ENCODE measurements at regions not wholly inside any gene's neighbourhood (a gene's known extent, or its start where the extent isn't known, plus 50 kb on each side); places are given as distances from the start of the nearest gene placed in this dataset.

DNA sequence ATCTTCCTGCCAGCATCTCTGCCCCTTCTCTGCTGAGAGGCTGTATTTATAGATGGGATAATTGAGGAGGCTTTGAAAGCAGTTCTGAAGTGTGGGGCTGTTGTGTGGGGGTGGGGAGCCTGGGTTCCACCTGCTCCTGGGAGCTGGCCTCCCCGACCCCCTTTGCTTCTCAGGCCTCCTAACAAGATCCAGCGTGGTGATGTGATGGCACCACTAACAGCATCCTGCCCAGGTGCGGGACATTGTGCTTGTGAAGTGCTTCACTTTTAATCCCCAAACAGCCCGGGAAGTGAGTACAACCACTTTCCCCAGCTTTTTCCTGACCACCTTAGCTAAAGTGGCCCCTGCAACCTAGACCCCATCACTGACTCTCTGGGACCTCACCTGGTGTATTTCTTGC is 95.1 kb upstream of the NRXN3 start:
- DNase-seq: no peak

DNA sequence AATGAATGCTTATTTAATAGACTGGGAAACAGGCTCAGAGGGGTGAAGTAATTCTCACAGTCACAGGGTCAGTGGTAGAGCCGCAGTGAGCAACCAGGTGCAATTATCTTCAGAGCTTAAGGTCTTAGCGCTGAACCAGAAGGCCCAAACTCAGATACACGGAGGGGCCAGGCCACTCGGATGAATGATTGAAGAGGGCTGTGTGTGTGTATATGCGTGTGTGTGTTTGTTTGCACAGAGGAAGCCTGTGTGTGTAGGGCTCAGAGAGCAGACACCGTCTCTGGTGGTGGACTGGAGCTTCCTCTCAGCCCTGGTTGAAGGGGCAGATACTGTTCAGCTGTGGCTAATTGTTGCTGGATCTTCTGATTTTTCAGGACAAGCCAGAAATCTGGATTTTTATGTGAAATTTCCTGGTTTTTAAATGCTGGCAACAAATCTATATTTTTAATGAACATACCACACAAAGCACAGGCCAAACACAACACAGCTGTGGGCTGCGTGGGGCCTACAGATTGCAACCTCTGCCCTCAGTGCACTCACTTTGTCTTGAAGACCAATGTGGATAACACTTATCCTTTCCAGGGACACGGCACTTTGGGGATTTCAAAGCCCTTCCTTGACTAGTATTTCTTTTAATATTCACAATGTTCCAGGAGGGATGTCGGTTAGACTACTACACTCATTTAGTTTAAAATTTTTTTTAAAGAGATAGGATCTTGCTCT is 94.5 kb upstream of the NRXN3 start:
- DNase-seq: no peak

- no peak for DNase-seq
These were observed 88.9 kb upstream of the NRXN3 start for GRCh38 chr14:78081245-78081644.

- DNase-seq: no peak
These were observed 86.3 kb upstream of the NRXN3 start for GRCh38 chr14:78083837-78084236.

- DNase-seq: no peak
These were observed 83.8 kb upstream of the NRXN3 start for GRCh38 chr14:78086342-78086741.

DNA sequence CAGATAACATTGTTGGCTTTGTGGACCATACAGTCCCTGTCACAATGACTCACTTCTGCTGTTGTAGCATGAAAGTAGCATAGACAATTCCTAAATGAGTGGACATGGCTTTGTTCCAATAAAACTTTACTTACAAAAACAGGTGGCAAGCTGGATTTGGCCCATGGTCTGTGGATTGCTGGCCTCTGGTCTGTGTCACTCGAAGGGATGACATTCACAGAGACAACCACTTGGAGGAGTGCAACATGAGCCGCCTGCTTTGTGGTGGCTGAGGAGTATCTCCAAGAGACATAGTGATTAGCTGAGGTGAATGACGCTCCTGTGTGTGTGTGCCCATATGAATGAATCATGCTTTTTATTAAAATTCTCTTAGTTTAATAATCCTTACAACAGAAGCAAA is 81.3 kb upstream of the NRXN3 start:
- DNase-seq: no peak

- no peak for DNase-seq
These were observed 79.3 kb upstream of the NRXN3 start for GRCh38 chr14:78090864-78091263.

GRCh38 chr14:78091361-78091760 is 78.8 kb upstream of the NRXN3 start:
- DNase-seq: no peak

- no peak for DNase-seq
These were observed 78.1 kb upstream of the NRXN3 start for GRCh38 chr14:78092040-78092439.

GRCh38 chr14:78103271-78103670 is 66.9 kb upstream of the NRXN3 start:
- no peak for DNase-seq

GRCh38 chr14:78104160-78104559 is 66.0 kb upstream of the NRXN3 start:
- no peak for DNase-seq

DNA sequence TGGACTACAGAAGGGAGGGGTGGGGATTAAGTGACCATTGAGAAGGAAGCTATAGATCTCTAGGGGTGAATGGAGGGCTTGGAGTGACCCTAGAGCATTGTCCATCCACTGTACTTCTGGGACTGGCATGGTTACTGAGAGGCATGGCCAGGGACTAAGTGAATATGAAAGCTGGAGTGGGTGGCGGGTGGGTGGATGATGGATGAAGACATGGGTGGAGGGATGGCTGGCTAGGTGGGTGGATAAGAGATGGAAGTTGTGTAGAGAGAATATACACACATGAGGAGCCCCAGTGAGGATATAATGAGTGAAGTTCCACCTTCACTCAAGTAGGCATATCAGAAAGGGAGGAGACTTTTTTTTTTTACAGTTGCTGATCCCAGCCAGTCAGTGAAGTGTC is 65.5 kb upstream of the NRXN3 start:
- DNase-seq: no peak

DNA sequence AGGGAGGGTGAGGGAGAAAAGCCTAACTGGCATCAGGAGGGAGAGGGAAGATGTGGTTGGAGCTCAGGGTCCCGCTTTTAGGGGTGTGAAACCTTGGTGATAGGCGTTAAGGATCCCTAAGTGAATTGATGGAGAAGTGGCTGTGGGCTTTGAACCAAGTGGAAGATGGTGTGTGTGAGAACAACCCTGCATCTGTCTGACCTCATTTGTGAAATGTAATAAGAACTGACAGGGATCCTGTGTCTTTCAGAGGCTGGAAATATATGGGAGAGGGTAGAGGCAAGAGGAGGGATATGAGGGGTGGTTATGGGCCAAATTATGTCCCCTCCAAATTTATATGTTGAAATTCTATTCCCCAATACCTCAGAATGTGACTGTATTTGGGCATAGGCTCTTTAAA is 63.8 kb upstream of the NRXN3 start:
- no peak for DNase-seq

DNA sequence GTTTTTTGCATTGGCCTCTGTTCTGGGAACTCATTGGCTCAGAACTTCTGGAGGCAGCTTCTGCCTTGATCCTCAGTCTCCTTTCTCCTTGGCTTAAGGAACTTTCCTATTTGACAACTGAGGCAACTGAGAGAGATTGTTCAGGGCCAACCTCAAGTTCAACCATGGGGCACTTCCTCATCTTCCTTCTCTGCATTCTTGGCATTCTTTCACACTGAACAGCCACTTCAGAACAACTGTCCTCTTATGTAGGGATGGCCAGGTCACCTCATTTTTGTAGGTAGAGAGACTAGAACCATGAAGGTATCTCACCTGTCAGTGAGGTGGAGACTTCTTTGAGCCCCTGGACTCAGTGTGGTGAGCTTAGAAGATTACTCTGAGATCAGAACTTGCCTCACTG is 63.0 kb upstream of the NRXN3 start:
- DNase-seq: no peak

GRCh38 chr14:78119440-78119839 is 50.7 kb upstream of the NRXN3 start:
- no peak for DNase-seq
